ENCODE measurements at regions not wholly inside any gene's neighbourhood (a gene's known extent, or its start where the extent isn't known, plus 50 kb on each side); places are given as distances from the start of the nearest gene placed in this dataset.
"Not testable (repeated sequence)": the region's sequence is repeated elsewhere in the genome, so short reads cannot be mapped to it uniquely, and the experiment has no call there.

- DNase-seq (ENCODE audit: low read depth, low spot score), result no peak
- H3K27ac ChIP-seq (ENCODE audit: low read depth, low read length), result no peak overlapping the region
- POLR2A ChIA-PET, result no interaction called here
- TF ChIP-seq, protein P1, sequence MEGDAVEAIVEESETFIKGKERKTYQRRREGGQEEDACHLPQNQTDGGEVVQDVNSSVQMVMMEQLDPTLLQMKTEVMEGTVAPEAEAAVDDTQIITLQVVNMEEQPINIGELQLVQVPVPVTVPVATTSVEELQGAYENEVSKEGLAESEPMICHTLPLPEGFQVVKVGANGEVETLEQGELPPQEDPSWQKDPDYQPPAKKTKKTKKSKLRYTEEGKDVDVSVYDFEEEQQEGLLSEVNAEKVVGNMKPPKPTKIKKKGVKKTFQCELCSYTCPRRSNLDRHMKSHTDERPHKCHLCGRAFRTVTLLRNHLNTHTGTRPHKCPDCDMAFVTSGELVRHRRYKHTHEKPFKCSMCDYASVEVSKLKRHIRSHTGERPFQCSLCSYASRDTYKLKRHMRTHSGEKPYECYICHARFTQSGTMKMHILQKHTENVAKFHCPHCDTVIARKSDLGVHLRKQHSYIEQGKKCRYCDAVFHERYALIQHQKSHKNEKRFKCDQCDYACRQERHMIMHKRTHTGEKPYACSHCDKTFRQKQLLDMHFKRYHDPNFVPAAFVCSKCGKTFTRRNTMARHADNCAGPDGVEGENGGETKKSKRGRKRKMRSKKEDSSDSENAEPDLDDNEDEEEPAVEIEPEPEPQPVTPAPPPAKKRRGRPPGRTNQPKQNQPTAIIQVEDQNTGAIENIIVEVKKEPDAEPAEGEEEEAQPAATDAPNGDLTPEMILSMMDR (IDR thresholded peaks at IDR 0.05; ENCODE audit: low read depth, low read length), result no peak
- CTCF ChIA-PET, result interaction anchor here (0.6 kb wide), 1 partner anchor 164 kb away, joined by 4 read pairs; no protein-coding TSS in a partner anchor
- H3K27me3 ChIP-seq (ENCODE audit: control insufficient read depth, insufficient read depth, low read length), result no peaks in the 10 kb centered on the region
- peaks cover 11% of the 10 kb centered on the region for H3K9me3 ChIP-seq (ENCODE audit: control insufficient read depth, insufficient read depth, low read length)
- no peak overlapping the region for H3K4me3 ChIP-seq (ENCODE audit: low read depth, low read length)
Measured at GRCh38 chr20:55415567-55416142, 589.7 kb downstream of the CBLN4 start.

DNA sequence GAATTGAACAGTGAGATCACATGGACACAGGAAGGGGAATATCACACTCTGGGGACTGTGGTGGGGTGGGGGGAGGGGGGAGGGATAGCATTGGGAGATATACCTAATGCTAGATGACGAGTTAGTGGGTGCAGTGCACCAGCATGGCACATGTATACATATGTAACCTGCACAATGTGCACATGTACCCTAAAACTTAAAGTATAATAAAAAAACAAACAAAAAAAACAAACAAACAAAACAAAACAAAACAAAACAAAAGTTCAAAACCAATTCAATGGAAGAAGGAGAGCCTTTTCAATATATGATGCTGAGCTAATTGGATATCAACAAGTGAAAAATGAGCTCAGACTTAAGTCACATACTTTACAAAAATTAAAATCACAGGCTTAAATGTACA lies 592.8 kb downstream of the CBLN4 start:
- H3K27ac ChIP-seq (ENCODE audit: low read depth, low read length); POLR2A ChIA-PET; DNase-seq (ENCODE audit: low read depth, low spot score); H3K4me3 ChIP-seq (ENCODE audit: low read depth, low read length); H3K27me3 ChIP-seq (ENCODE audit: control insufficient read depth, insufficient read depth, low read length); CTCF ChIA-PET: not testable (repeated sequence)
- H3K9me3 ChIP-seq (ENCODE audit: control insufficient read depth, insufficient read depth, low read length), result peaks cover 21% of the 10 kb centered on the region

GRCh38 chr20:55406891-55407290 lies 598.4 kb downstream of the CBLN4 start:
- ChIA-PET CTCF (no interaction called here), POLR2A (no interaction called here)
- no peak for DNase-seq (ENCODE audit: low read depth, low spot score)
- Histone ChIP-seq H3K27ac (ENCODE audit: low read depth, low read length) (no peak overlapping the region), H3K4me3 (ENCODE audit: low read depth, low read length) (no peak overlapping the region), H3K9me3 (ENCODE audit: control insufficient read depth, insufficient read depth, low read length) (peaks cover 24% of the 10 kb centered on the region), H3K27me3 (ENCODE audit: control insufficient read depth, insufficient read depth, low read length) (no peaks in the 10 kb centered on the region)
- TF ChIP-seq, protein P1 (IDR thresholded peaks at IDR 0.05; ENCODE audit: low read depth, low read length), result no peak

DNA sequence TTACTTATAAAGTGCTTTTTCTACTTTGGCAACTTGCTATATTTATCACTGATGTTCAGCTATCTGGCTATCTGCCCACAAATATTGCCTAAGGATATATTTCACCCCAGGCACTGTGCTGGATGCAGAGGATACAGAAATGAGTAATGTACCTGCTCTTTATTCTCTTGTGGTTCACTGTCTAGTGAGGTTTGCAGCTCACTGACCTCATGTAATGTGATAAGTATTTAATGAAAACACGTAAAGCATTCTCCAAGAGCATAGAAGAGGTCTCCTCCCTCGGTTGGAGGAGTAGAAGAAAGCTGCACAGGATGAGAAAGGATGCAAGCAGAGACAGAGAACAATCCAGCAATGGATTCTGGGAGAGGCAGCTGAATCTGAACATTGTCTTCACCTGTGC lies 610.7 kb downstream of the CBLN4 start:
- Histone ChIP-seq H3K4me3 (ENCODE audit: low read depth, low read length) (no peak overlapping the region), H3K27ac (ENCODE audit: low read depth, low read length) (no peak overlapping the region), H3K9me3 (ENCODE audit: control insufficient read depth, insufficient read depth, low read length) (peaks cover 4% of the 10 kb centered on the region; the same call in 1 of the 2 replicates), H3K27me3 (ENCODE audit: control insufficient read depth, insufficient read depth, low read length) (no peaks in the 10 kb centered on the region)
- POLR2A ChIA-PET, result no interaction called here
- CTCF ChIA-PET, result no interaction called here
- TF ChIP-seq, protein P1 (IDR thresholded peaks at IDR 0.05; ENCODE audit: low read depth, low read length), result no peak
- DNase-seq (ENCODE audit: low read depth, low spot score), result no peak

- Histone ChIP-seq H3K9me3 (ENCODE audit: control insufficient read depth, insufficient read depth, low read length) (no peaks in the 10 kb centered on the region; the same call in 1 of the 2 replicates), H3K4me3 (ENCODE audit: low read depth, low read length) (no peak overlapping the region), H3K27ac (ENCODE audit: low read depth, low read length) (no peak overlapping the region), H3K27me3 (ENCODE audit: control insufficient read depth, insufficient read depth, low read length) (no peaks in the 10 kb centered on the region)
- ChIA-PET POLR2A (no interaction called here), CTCF (no interaction called here)
- DNase-seq (ENCODE audit: low read depth, low spot score), result no peak
- TF ChIP-seq, protein P1 (IDR thresholded peaks at IDR 0.05; ENCODE audit: low read depth, low read length), result no peak
Measured at GRCh38 chr20:55390791-55391190, 614.5 kb downstream of the CBLN4 start.

GRCh38 chr20:55386686-55387085 lies 618.6 kb downstream of the CBLN4 start:
- H3K27ac ChIP-seq (ENCODE audit: low read depth, low read length), result no peak overlapping the region
- ChIA-PET CTCF (no interaction called here), POLR2A (no interaction called here)
- no peaks in the 10 kb centered on the region for H3K9me3 ChIP-seq (ENCODE audit: control insufficient read depth, insufficient read depth, low read length)
- no peaks in the 10 kb centered on the region for H3K27me3 ChIP-seq (ENCODE audit: control insufficient read depth, insufficient read depth, low read length)
- H3K4me3 ChIP-seq (ENCODE audit: low read depth, low read length), result no peak overlapping the region
- no peak for DNase-seq (ENCODE audit: low read depth, low spot score)
- TF ChIP-seq, protein P1 (IDR thresholded peaks at IDR 0.05; ENCODE audit: low read depth, low read length), result no peak

Measured in AG04450 (cell line).